ENCODE measurements at regions not wholly inside any gene's neighbourhood (a gene's known extent, or its start where the extent isn't known, plus 50 kb on each side); places are given as distances from the start of the nearest gene placed in this dataset.

DNA sequence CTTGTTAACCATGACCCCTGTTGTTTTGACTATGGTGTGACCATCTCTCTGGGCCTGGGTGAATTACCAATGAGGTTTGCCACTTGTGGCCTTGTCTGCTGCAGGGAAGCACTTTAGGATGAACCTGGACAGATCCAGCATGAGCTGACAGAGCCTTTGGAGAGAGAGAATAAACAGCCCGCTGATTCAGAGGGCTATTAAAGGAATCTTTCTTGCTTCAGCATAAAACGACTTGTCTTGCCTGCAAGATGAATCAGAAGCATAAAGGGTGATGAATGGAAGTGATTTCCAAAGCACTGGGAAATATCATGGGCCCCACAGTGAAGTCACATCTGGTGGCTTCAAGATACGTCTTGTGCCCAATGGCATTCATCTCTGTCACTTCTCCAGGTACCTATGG is 69.0 kb upstream of the WSCD2 start:
- TF ChIP-seq EZH2 (IDR thresholded peaks at IDR 0.05; ENCODE audit: low read depth, unreplicated experiment) (no peak), EZH2phosphoT487 (IDR thresholded peaks at IDR 0.05; ENCODE audit: unreplicated experiment) (no peak)

Measured in GM23338 (cell line).